BE2C (cell line): ENCODE measurements at regions not wholly inside any gene's neighbourhood (a gene's known extent, or its start where the extent isn't known, plus 50 kb on each side); places are given as distances from the start of the nearest gene placed in this dataset.

ENCODE experiments used
- DNase-seq: peaks from one replicate; pipeline ENCODE4 v3.0.0-alpha.2; 2020
- H3K27me3 ChIP-seq: fragments of 250-450 bp; sonication (Bioruptor Pico); 2 replicates; pipeline ENCODE4 v1.5.1; 2020; ENCODE audit warnings: mild to moderate bottlenecking
- H3K36me3 ChIP-seq: fragments of 250-450 bp; sonication (Bioruptor Pico); 2 replicates; pipeline ENCODE4 v1.5.1; 2020; ENCODE audit warnings: mild to moderate bottlenecking
- H3K4me1 ChIP-seq: fragments of 250-450 bp; sonication (Bioruptor Pico); 2 replicates; pipeline ENCODE4 v1.5.1; 2020
- H3K4me3 ChIP-seq: 2 replicates; pipeline ENCODE4 v1.5.1; 2011; ENCODE audit warnings: low read depth, low read length
- H3K9me3 ChIP-seq: fragments of 250-450 bp; sonication (Bioruptor Pico); 2 replicates; pipeline ENCODE4 v1.5.1; 2020
- CTCF ChIP-seq: IDR thresholded peaks from 2 replicates; pipeline ENCODE4 v1.5.1; 2012; ENCODE audit warnings: mild to moderate bottlenecking, low read depth, low read length

- DNase-seq, result no peak
- Histone ChIP-seq H3K36me3 (no peaks in the 10 kb centered on the region), H3K27me3 (no peaks in the 10 kb centered on the region), H3K4me3 (no peak overlapping the region), H3K9me3 (no peaks in the 10 kb centered on the region), H3K4me1 (no peaks in the 10 kb centered on the region)
- no peak for TF ChIP-seq CTCF
Observed at GRCh38 chr13:106151056-106151699, 384.3 kb downstream of the EFNB2 start.

- peak; percentile 42 for TF ChIP-seq CTCF
- no peak for DNase-seq
Observed at GRCh38 chr13:106145997-106146864, 389.2 kb downstream of the EFNB2 start.

GRCh38 chr13:106145070-106145469 lies 390.4 kb downstream of the EFNB2 start:
- Histone ChIP-seq H3K9me3 (no peaks in the 10 kb centered on the region), H3K27me3 (no peaks in the 10 kb centered on the region), H3K4me1 (no peaks in the 10 kb centered on the region), H3K36me3 (no peaks in the 10 kb centered on the region), H3K4me3 (no peak overlapping the region)
- TF ChIP-seq CTCF, result no peak
- no peak for DNase-seq

More at GRCh38 chr13:106145997-106146864, 389.2 kb downstream of the EFNB2 start:
- H3K4me1 ChIP-seq, result no peaks in the 10 kb centered on the region
- no peaks in the 10 kb centered on the region for H3K27me3 ChIP-seq
- H3K36me3 ChIP-seq, result no peaks in the 10 kb centered on the region
- no peak overlapping the region for H3K4me3 ChIP-seq
- no peaks in the 10 kb centered on the region for H3K9me3 ChIP-seq

GRCh38 chr13:106143930-106144709 lies 391.3 kb downstream of the EFNB2 start:
- H3K27me3 ChIP-seq, result no peaks in the 10 kb centered on the region
- DNase-seq, result no peak
- H3K9me3 ChIP-seq, result no peaks in the 10 kb centered on the region
- H3K4me3 ChIP-seq, result no peak overlapping the region
- no peaks in the 10 kb centered on the region for H3K36me3 ChIP-seq
- H3K4me1 ChIP-seq, result no peaks in the 10 kb centered on the region
- no peak for TF ChIP-seq CTCF

GRCh38 chr13:106143392-106143791 lies 392.1 kb downstream of the EFNB2 start:
- no peaks in the 10 kb centered on the region for H3K36me3 ChIP-seq
- no peaks in the 10 kb centered on the region for H3K9me3 ChIP-seq
- TF ChIP-seq CTCF, result no peak
- no peaks in the 10 kb centered on the region for H3K4me1 ChIP-seq
- no peak for DNase-seq
- H3K27me3 ChIP-seq, result no peaks in the 10 kb centered on the region
- no peak overlapping the region for H3K4me3 ChIP-seq
